Ramos (cell line): ENCODE measurements at regions not wholly inside any gene's neighbourhood (a gene's known extent, or its start where the extent isn't known, plus 50 kb on each side); places are given as distances from the start of the nearest gene placed in this dataset.
"Not testable (repeated sequence)": the region's sequence is repeated elsewhere in the genome, so short reads cannot be mapped to it uniquely, and the experiment has no call there.

Experiments
- in situ Hi-C: fragments of 300-500 bp; cut with MboI; formaldehyde crosslinking; loops from one replicate; pipeline ENCODE4 v1.14.3; 2022; ENCODE audit warnings: low sequenced_read_pairs; ENCODE audit not compliant: unreplicated experiment

- in situ Hi-C loops: no loop called here
Observed at GRCh38 chr6:119501798-119502483, 152.4 kb upstream of the MAN1A1 start.

- in situ Hi-C loops: no loop called here
Observed at GRCh38 chr6:119499797-119500196, 150.2 kb upstream of the MAN1A1 start.

- in situ Hi-C loops: no loop called here
Observed at GRCh38 chr6:119497988-119498727, 148.6 kb upstream of the MAN1A1 start.

- in situ Hi-C loops: no loop called here
Observed at GRCh38 chr6:119495230-119495683, 145.7 kb upstream of the MAN1A1 start.

GRCh38 chr6:119493980-119494379, 144.4 kb upstream of the MAN1A1 start:
- in situ Hi-C loops: no loop called here

GRCh38 chr6:119491112-119491511, 141.6 kb upstream of the MAN1A1 start:
- in situ Hi-C loops: not testable (repeated sequence)

- in situ Hi-C loops: not testable (repeated sequence)
Observed at GRCh38 chr6:119490050-119490449, 140.5 kb upstream of the MAN1A1 start.

GRCh38 chr6:119484598-119484997, 135.0 kb upstream of the MAN1A1 start:
- in situ Hi-C loops: no loop called here

- in situ Hi-C loops: no loop called here
Observed at GRCh38 chr6:119483908-119484307, 134.3 kb upstream of the MAN1A1 start.

GRCh38 chr6:119482850-119483285, 133.3 kb upstream of the MAN1A1 start:
- in situ Hi-C loops: no loop called here

- in situ Hi-C loops: no loop called here
Observed at GRCh38 chr6:119481976-119482375, 132.4 kb upstream of the MAN1A1 start.

GRCh38 chr6:119480961-119481497, 131.5 kb upstream of the MAN1A1 start:
- in situ Hi-C loops: no loop called here

GRCh38 chr6:119479860-119480655, 130.5 kb upstream of the MAN1A1 start:
- in situ Hi-C loops: no loop called here

- in situ Hi-C loops: no loop called here
Observed at GRCh38 chr6:119476554-119476953, 127.0 kb upstream of the MAN1A1 start.

- in situ Hi-C loops: no loop called here
Observed at GRCh38 chr6:119476024-119476423, 126.5 kb upstream of the MAN1A1 start.

- in situ Hi-C loops: no loop called here
Observed at GRCh38 chr6:119470893-119471542, 121.5 kb upstream of the MAN1A1 start.

- in situ Hi-C loops: no loop called here
Observed at GRCh38 chr6:119467488-119468081, 118.0 kb upstream of the MAN1A1 start.

GRCh38 chr6:119466226-119466625, 116.7 kb upstream of the MAN1A1 start:
- in situ Hi-C loops: no loop called here

GRCh38 chr6:119463081-119463626, 113.6 kb upstream of the MAN1A1 start:
- in situ Hi-C loops: no loop called here
